Type B pancreatic cell (in vitro differentiated cells): ENCODE measurements at regions not wholly inside any gene's neighbourhood (a gene's known extent, or its start where the extent isn't known, plus 50 kb on each side); places are given as distances from the start of the nearest gene placed in this dataset.

Experiments
- DNase-seq: peaks from one replicate; pipeline ENCODE4 v3.0.0; 2021; ENCODE audit warnings: mixed read lengths; ENCODE audit not compliant: unreplicated experiment; ENCODE audit errors: extremely low spot score
- H3K27ac Mint-ChIP-seq: 2 replicates; pipeline ENCODE4 v1.8.0; 2021; ENCODE audit warnings: mild to moderate bottlenecking, mixed read lengths
- H3K27me3 Mint-ChIP-seq: 2 replicates; pipeline ENCODE4 v1.8.0; 2021; ENCODE audit warnings: mixed read lengths
- H3K36me3 Mint-ChIP-seq: 2 replicates; pipeline ENCODE4 v1.8.0; 2021; ENCODE audit warnings: mixed read lengths
- H3K4me1 Mint-ChIP-seq: one replicate; pipeline ENCODE4 v1.8.0; 2021; ENCODE audit warnings: mixed read lengths; ENCODE audit not compliant: unreplicated experiment
- H3K4me3 Mint-ChIP-seq: 2 replicates; pipeline ENCODE4 v1.8.0; 2021; ENCODE audit warnings: mild to moderate bottlenecking, mixed read lengths
- H3K9me3 Mint-ChIP-seq: 2 replicates; pipeline ENCODE4 v1.8.0; 2021; ENCODE audit warnings: mixed read lengths
- TF ChIP-seq, protein P1 (sequence below): fragments of 200-600 bp; sonication (generic); conservative IDR thresholded peaks from 2 replicates; pipeline ENCODE4 v1.5.0; 2021; ENCODE audit warnings: antibody characterized with exemption, mild to moderate bottlenecking

- Mint-ChIP-seq H3K4me3 (no peak overlapping the region), H3K27ac (no peak overlapping the region), H3K4me1 (no peaks in the 10 kb centered on the region), H3K27me3 (no peaks in the 10 kb centered on the region), H3K9me3 (peaks cover 5% of the 10 kb centered on the region), H3K36me3 (no peaks in the 10 kb centered on the region)
- TF ChIP-seq, protein P1, sequence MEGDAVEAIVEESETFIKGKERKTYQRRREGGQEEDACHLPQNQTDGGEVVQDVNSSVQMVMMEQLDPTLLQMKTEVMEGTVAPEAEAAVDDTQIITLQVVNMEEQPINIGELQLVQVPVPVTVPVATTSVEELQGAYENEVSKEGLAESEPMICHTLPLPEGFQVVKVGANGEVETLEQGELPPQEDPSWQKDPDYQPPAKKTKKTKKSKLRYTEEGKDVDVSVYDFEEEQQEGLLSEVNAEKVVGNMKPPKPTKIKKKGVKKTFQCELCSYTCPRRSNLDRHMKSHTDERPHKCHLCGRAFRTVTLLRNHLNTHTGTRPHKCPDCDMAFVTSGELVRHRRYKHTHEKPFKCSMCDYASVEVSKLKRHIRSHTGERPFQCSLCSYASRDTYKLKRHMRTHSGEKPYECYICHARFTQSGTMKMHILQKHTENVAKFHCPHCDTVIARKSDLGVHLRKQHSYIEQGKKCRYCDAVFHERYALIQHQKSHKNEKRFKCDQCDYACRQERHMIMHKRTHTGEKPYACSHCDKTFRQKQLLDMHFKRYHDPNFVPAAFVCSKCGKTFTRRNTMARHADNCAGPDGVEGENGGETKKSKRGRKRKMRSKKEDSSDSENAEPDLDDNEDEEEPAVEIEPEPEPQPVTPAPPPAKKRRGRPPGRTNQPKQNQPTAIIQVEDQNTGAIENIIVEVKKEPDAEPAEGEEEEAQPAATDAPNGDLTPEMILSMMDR = no peak
- no peak for DNase-seq
Observed at GRCh38 chr6:164124986-164125385, 710.5 kb downstream of the QKI start.

DNA sequence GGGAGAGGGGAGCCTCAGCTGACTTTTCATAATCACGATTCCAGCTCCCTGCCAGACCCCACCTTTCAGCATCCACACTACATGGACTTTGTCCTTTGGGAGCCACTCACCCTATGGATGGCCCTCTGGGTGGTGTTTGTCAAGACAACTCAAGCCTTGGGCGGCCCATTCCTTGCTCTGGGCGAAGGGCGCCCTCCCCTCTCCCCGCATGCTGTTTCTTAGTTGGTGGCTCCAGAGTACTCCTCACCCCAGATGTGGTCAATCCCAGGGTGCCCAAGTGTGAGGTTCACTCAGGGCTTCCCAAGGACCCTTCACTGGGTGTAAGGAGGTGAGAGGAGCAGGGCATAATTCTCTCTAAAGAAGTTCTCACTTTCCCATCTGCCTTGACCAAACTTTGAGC lies 710.0 kb downstream of the QKI start:
- DNase-seq = no peak
- Mint-ChIP-seq H3K36me3 (no peaks in the 10 kb centered on the region), H3K9me3 (peaks cover 5% of the 10 kb centered on the region), H3K27me3 (no peaks in the 10 kb centered on the region), H3K27ac (no peak overlapping the region), H3K4me1 (no peaks in the 10 kb centered on the region), H3K4me3 (no peak overlapping the region)
- TF ChIP-seq, protein P1 = no peak

DNA sequence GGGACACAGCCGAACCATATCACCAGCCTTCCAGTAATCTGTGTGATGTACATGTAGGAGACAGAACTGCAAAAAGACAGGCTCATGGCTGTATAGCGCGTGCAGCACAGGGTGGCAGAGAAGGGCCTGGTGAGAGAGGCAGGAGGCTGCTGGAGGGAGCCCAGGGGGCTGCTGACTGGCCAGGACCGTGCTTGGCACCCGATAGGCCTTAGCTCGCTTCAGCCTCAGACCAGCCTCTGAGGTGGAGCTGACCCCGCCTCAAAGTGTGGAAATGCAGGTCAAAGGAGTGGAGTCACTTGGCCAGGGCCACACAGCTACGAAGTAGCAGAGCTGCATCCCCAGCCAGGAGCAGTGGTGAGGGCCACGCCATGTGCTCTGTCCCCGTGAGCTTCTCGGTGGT lies 707.6 kb downstream of the QKI start:
- H3K27me3 Mint-ChIP-seq = peaks cover 3% of the 10 kb centered on the region
- TF ChIP-seq, protein P1 = no peak

GRCh38 chr6:164121527-164121926 lies 707.0 kb downstream of the QKI start:
- peaks cover 4% of the 10 kb centered on the region for H3K4me1 Mint-ChIP-seq
- peaks cover 5% of the 10 kb centered on the region for H3K9me3 Mint-ChIP-seq
- H3K36me3 Mint-ChIP-seq = no peaks in the 10 kb centered on the region
- TF ChIP-seq, protein P1 = no peak
- H3K27ac Mint-ChIP-seq = no peak overlapping the region
- H3K27me3 Mint-ChIP-seq = peaks cover 3% of the 10 kb centered on the region
- no peak overlapping the region for H3K4me3 Mint-ChIP-seq
- no peak for DNase-seq

More for the DNA sequence above, 707.6 kb downstream of the QKI start:
- Mint-ChIP-seq H3K27ac (no peak overlapping the region), H3K4me1 (peaks cover 4% of the 10 kb centered on the region), H3K9me3 (peaks cover 5% of the 10 kb centered on the region), H3K36me3 (no peaks in the 10 kb centered on the region), H3K4me3 (no peak overlapping the region)
- DNase-seq = no peak

DNA sequence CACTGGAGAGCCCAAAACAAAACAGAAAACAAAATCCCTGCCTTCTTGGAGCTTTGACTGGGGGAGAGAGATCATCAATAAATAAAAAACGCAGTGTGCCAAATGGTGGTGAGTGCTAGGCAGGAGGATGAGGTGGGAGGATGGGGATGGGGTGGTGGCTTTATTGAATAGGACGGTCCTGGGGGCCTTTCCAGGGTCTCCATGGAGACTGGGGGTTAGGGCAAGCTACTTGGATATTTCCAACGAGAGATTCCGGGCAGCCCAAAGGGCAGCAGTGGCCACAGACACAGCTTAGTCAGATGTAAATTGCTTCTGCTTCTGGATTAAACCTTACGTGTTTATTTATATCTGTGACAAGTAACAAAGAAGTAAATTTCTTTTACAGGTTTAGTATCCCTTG lies 700.1 kb downstream of the QKI start:
- H3K27me3 Mint-ChIP-seq = peaks cover 6% of the 10 kb centered on the region
- no peak overlapping the region for H3K4me3 Mint-ChIP-seq
- H3K36me3 Mint-ChIP-seq = no peaks in the 10 kb centered on the region
- no peak for DNase-seq
- H3K27ac Mint-ChIP-seq = no peak overlapping the region
- TF ChIP-seq, protein P1 = no peak
- H3K9me3 Mint-ChIP-seq = peaks cover 8% of the 10 kb centered on the region
- peaks cover 4% of the 10 kb centered on the region for H3K4me1 Mint-ChIP-seq

GRCh38 chr6:164114051-164114450 lies 699.5 kb downstream of the QKI start:
- no peak overlapping the region for H3K27ac Mint-ChIP-seq
- H3K4me1 Mint-ChIP-seq = peaks cover 4% of the 10 kb centered on the region

More at GRCh38 chr6:164114051-164114450, 699.5 kb downstream of the QKI start:
- Mint-ChIP-seq H3K36me3 (no peaks in the 10 kb centered on the region), H3K4me3 (no peak overlapping the region), H3K9me3 (peaks cover 8% of the 10 kb centered on the region), H3K27me3 (peaks cover 6% of the 10 kb centered on the region)
- no peak for DNase-seq
- TF ChIP-seq, protein P1 = no peak
